ENCODE measurements at regions not wholly inside any gene's neighbourhood (a gene's known extent, or its start where the extent isn't known, plus 50 kb on each side); places are given as distances from the start of the nearest gene placed in this dataset.
"Not testable (repeated sequence)": the region's sequence is repeated elsewhere in the genome, so short reads cannot be mapped to it uniquely, and the experiment has no call there.

- in situ Hi-C loops (cut with HindIII; ENCODE audit: low sequenced_read_pairs): no loop called here
Measured at GRCh38 chr16:54985156-54985555, 54.5 kb downstream of the IRX5 start.

- in situ Hi-C loops (cut with HindIII; ENCODE audit: low sequenced_read_pairs): no loop called here
Measured at GRCh38 chr16:54985668-54986067, 55.0 kb downstream of the IRX5 start.

- in situ Hi-C loops (cut with HindIII; ENCODE audit: low sequenced_read_pairs): no loop called here
Measured at GRCh38 chr16:54986409-54986808, 55.7 kb downstream of the IRX5 start.

- in situ Hi-C loops (cut with HindIII; ENCODE audit: low sequenced_read_pairs): no loop called here
Measured at GRCh38 chr16:54987081-54987480, 56.4 kb downstream of the IRX5 start.

- in situ Hi-C loops (cut with HindIII; ENCODE audit: low sequenced_read_pairs): no loop called here
Measured at GRCh38 chr16:54991525-54991924, 60.9 kb downstream of the IRX5 start.

- in situ Hi-C loops (cut with HindIII; ENCODE audit: low sequenced_read_pairs): not testable (repeated sequence)
Measured at GRCh38 chr16:54991946-54992345, 61.3 kb downstream of the IRX5 start.

GRCh38 chr16:54993106-54993895, 62.6 kb downstream of the IRX5 start:
- in situ Hi-C loops (cut with HindIII; ENCODE audit: low sequenced_read_pairs): no loop called here

- in situ Hi-C loops (cut with HindIII; ENCODE audit: low sequenced_read_pairs): no loop called here
Measured at GRCh38 chr16:54996186-54996585, 65.5 kb downstream of the IRX5 start.

GRCh38 chr16:54998834-54999233, 68.2 kb downstream of the IRX5 start:
- in situ Hi-C loops (cut with HindIII; ENCODE audit: low sequenced_read_pairs): no loop called here

- in situ Hi-C loops (cut with HindIII; ENCODE audit: low sequenced_read_pairs): no loop called here
Measured at GRCh38 chr16:54999481-54999880, 68.8 kb downstream of the IRX5 start.

- in situ Hi-C loops (cut with HindIII; ENCODE audit: low sequenced_read_pairs): no loop called here
Measured at GRCh38 chr16:55000595-55000994, 69.9 kb downstream of the IRX5 start.

GRCh38 chr16:55001931-55002330, 71.3 kb downstream of the IRX5 start:
- in situ Hi-C loops (cut with HindIII; ENCODE audit: low sequenced_read_pairs): no loop called here

- in situ Hi-C loops (cut with HindIII; ENCODE audit: low sequenced_read_pairs): no loop called here
Measured at GRCh38 chr16:55002419-55002818, 71.8 kb downstream of the IRX5 start.

GRCh38 chr16:55003306-55003705, 72.6 kb downstream of the IRX5 start:
- in situ Hi-C loops (cut with HindIII; ENCODE audit: low sequenced_read_pairs): no loop called here

- in situ Hi-C loops (cut with HindIII; ENCODE audit: low sequenced_read_pairs): no loop called here
Measured at GRCh38 chr16:55003916-55004315, 73.3 kb downstream of the IRX5 start.

GRCh38 chr16:55007504-55007903, 76.8 kb downstream of the IRX5 start:
- in situ Hi-C loops (cut with HindIII; ENCODE audit: low sequenced_read_pairs): no loop called here

GRCh38 chr16:55008836-55009510, 78.3 kb downstream of the IRX5 start:
- in situ Hi-C loops (cut with HindIII; ENCODE audit: low sequenced_read_pairs): no loop called here

GRCh38 chr16:55009581-55009980, 78.9 kb downstream of the IRX5 start:
- in situ Hi-C loops (cut with HindIII; ENCODE audit: low sequenced_read_pairs): no loop called here

- in situ Hi-C loops (cut with HindIII; ENCODE audit: low sequenced_read_pairs): no loop called here
Measured at GRCh38 chr16:55010492-55011160, 80.0 kb downstream of the IRX5 start.

- in situ Hi-C loops (cut with HindIII; ENCODE audit: low sequenced_read_pairs): no loop called here
Measured at GRCh38 chr16:55012362-55012761, 81.7 kb downstream of the IRX5 start.

GRCh38 chr16:55012793-55013192, 82.1 kb downstream of the IRX5 start:
- in situ Hi-C loops (cut with HindIII; ENCODE audit: low sequenced_read_pairs): no loop called here

- in situ Hi-C loops (cut with HindIII; ENCODE audit: low sequenced_read_pairs): no loop called here
Measured at GRCh38 chr16:55014022-55014421, 83.4 kb downstream of the IRX5 start.
